Adrenal gland (tissue), 9 donors: ENCODE measurements at regions not wholly inside any gene's neighbourhood (a gene's known extent, or its start where the extent isn't known, plus 50 kb on each side); places are given as distances from the start of the nearest gene placed in this dataset.

Experiments used
- DNase-seq, 7 donors: peaks; one replicate each; pipeline ENCODE4 v3.0.0-alpha.2; 2019 to 2020
- H3K27ac ChIP-seq, 5 donors: fragments of 200-600 bp; sonication (generic) in 4 of 5; 1 replicate in 3 of 5; 2 replicates in 2 of 5; pipeline versions ENCODE4 v1.5.1 to v1.8.0; 2016 to 2020; ENCODE audit warnings: mild to moderate bottlenecking in 1 of 5
- H3K27me3 ChIP-seq: fragments of 200-600 bp; 2 replicates; pipeline ENCODE4 v1.8.0; 2021
- H3K36me3 ChIP-seq, 2 donors: fragments of 200-600 bp; replicated peaks in 1 of 2; 1 replicate in 1 of 2; 2 replicates in 1 of 2; pipeline versions ENCODE4 v1.5.1 to v1.8.0; 2018 to 2022
- H3K4me1 ChIP-seq, 2 donors: fragments of 200-600 bp; replicated peaks in 1 of 2; 1 replicate in 1 of 2; 2 replicates in 1 of 2; pipeline versions ENCODE4 v1.5.1 to v1.8.0; 2018 to 2021
- H3K4me3 ChIP-seq, 4 donors: fragments of 200-600 bp; sonication (generic) in 3 of 4; one replicate each; pipeline ENCODE4 v1.5.1; 2016 to 2018
- H3K9me3 ChIP-seq, 3 donors: fragments of 200-600 bp; sonication (generic) in 1 of 3; replicated peaks in 1 of 3; 1 replicate in 2 of 3; 2 replicates in 1 of 3; pipeline versions ENCODE4 v1.5.1 to v1.8.0; 2016 to 2021
- POLR2A ChIP-seq, 2 donors: fragments of 450-650 bp; IDR thresholded peaks; one replicate each; pipeline ENCODE4 v1.6.1; 2017; ENCODE audit warnings: antibody characterized with exemption in 2 of 2, mild to moderate bottlenecking in 2 of 2, moderate library complexity in 1 of 2
- WGBS, 4 donors: extraction: QIAGEN DNeasy Blood & Tissue Kit in 2 of 4; methylation state at CpG; one replicate each; pipeline versions ENCODE4 v1.1.5 to v1.1.7; 2013 to 2017; 5-methylcytosine and 5-hydroxymethylcytosine counted together
- intact Hi-C, 2 donors: fragments of 100-400 bp; cut with DNase I; formaldehyde crosslinking; loops; one replicate each; pipeline versions ENCODE4 v1.14.1 to v1.15.0; 2022 to 2023
- TF ChIP-seq, protein P1 (sequence below), 6 experiments: fragments of 450-650 bp in 4 of 6; fragments of 200-600 bp in 2 of 6; sonication (generic) in 1 of 6; IDR thresholded peaks; 1 replicate in 5 of 6; 2 replicates in 1 of 6; pipeline versions ENCODE4 v1.5.1 to v1.8.0; 2016 to 2021; ENCODE audit warnings: antibody characterized with exemption in 6 of 6, mild to moderate bottlenecking in 2 of 6, moderate library complexity in 1 of 6
- donor health status: healthy with polysubstance abuse.
- donor health status: Bipolar disorder and iron deficiency.
- donor health status: DM: yes; HTN: yes; CAD: no.
- donor health status: DM: no; HTN: no; CAD: no.
- donor health status: DM: no; HTN: no; CAD: no.

DNA sequence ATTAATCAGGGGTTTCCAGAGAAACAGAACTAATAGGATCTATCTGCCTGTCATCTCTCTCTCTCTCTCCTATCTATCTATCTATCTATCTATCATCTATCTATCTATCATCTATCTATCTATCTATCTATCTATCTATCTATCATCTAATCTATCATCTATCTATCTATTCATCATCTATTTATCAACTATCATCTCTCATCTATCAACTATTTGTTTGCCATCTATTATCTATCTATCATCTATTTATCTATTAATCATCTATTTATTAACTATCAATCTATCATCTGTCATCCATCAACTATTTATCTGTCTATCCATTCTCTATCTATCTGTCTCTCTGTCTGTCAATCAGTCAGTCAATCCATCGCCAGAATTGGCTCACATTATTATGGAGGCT is 70.0 kb upstream of the MRPS6 start:
- TF ChIP-seq, protein P1, sequence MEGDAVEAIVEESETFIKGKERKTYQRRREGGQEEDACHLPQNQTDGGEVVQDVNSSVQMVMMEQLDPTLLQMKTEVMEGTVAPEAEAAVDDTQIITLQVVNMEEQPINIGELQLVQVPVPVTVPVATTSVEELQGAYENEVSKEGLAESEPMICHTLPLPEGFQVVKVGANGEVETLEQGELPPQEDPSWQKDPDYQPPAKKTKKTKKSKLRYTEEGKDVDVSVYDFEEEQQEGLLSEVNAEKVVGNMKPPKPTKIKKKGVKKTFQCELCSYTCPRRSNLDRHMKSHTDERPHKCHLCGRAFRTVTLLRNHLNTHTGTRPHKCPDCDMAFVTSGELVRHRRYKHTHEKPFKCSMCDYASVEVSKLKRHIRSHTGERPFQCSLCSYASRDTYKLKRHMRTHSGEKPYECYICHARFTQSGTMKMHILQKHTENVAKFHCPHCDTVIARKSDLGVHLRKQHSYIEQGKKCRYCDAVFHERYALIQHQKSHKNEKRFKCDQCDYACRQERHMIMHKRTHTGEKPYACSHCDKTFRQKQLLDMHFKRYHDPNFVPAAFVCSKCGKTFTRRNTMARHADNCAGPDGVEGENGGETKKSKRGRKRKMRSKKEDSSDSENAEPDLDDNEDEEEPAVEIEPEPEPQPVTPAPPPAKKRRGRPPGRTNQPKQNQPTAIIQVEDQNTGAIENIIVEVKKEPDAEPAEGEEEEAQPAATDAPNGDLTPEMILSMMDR (IDR thresholded peaks at IDR 0.05), result no peak
- no peak for TF ChIP-seq POLR2A (IDR thresholded peaks at IDR 0.05)
- DNase-seq, result no peak
- H3K27ac ChIP-seq, result no peak overlapping the region
- no peaks in the 10 kb centered on the region for H3K27me3 ChIP-seq
- intact Hi-C loops, result no loop called here
- H3K4me1 ChIP-seq, result no peaks in the 10 kb centered on the region
- H3K9me3 ChIP-seq, result no peaks in the 10 kb centered on the region
- H3K4me3 ChIP-seq, result no peak overlapping the region
- 85 to 94% (median 92%) methylated on average over 1 of the region's 1 CpG for WGBS, 4 donors
- H3K36me3 ChIP-seq, result no peaks in the 10 kb centered on the region

DNA sequence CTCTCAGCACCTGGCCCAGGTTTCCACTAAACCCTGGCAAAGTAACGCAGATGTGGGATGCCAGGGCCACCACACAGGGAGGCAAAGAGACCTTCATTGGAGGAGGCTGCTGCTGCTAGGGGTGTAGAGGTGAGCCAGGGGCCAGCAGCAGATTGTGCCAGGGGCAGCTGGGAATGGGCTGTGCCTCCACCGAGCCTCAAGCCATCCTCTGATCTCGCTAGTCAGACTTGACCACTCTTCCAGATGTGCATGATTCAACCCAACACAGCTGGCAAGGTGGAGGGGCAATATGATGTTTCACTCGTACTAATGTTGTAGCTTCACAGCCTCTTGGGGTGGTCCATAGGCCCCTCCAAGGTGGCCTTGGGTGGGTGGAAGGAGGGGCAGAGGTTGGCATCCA is 73.0 kb upstream of the MRPS6 start:
- peaks cover 3% of the 10 kb centered on the region for H3K27me3 ChIP-seq
- peaks cover 0 to 7% (median 0%) of the 10 kb centered on the region in 3 donors for H3K9me3 ChIP-seq
- TF ChIP-seq, protein P1 (IDR thresholded peaks at IDR 0.05), result no peak
- TF ChIP-seq POLR2A (IDR thresholded peaks at IDR 0.05), result no peak
- H3K4me3 ChIP-seq, result no peak overlapping the region
- no peak for DNase-seq
- intact Hi-C loops, result no loop called here
- 85 to 95% (median 90%) methylated on average over 2 to 4 of the region's 4 CpGs for WGBS, 4 donors
- no peak overlapping the region for H3K27ac ChIP-seq
- H3K4me1 ChIP-seq, result no peaks in the 10 kb centered on the region
- no peaks in the 10 kb centered on the region for H3K36me3 ChIP-seq

DNA sequence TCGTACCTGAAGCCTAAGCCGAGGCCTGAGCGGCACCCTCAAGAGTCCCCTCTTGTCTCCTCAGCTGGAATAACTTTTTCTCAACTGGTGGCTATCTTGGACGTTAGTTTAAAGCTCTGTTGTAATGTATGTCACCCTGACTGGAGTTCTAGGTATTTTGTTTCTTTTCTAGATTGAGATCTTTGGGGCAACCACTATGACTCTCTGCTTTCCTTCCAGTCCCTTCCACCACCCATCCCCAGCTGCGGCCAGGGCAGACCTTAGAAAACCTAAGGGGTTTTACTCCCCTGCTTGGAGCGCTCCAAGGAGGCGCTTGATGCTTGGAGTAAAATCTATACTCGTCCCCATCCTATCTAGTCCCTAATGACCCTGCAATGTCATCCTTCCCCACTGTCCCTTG is 74.6 kb upstream of the MRPS6 start:
- Histone ChIP-seq H3K4me1 (no peaks in the 10 kb centered on the region), H3K4me3 (no peak overlapping the region), H3K36me3 (no peaks in the 10 kb centered on the region), H3K27me3 (peaks cover 3% of the 10 kb centered on the region), H3K9me3 (peaks cover 0 to 7% (median 0%) of the 10 kb centered on the region in 3 donors), H3K27ac (no peak overlapping the region)
- no peak for DNase-seq
- 89 to 93% (median 92%) methylated on average over 8 of the region's 8 CpGs for WGBS, 4 donors
- TF ChIP-seq, protein P1 (IDR thresholded peaks at IDR 0.05), result no peak
- TF ChIP-seq POLR2A (IDR thresholded peaks at IDR 0.05), result no peak
- intact Hi-C loops, result no loop called here

DNA sequence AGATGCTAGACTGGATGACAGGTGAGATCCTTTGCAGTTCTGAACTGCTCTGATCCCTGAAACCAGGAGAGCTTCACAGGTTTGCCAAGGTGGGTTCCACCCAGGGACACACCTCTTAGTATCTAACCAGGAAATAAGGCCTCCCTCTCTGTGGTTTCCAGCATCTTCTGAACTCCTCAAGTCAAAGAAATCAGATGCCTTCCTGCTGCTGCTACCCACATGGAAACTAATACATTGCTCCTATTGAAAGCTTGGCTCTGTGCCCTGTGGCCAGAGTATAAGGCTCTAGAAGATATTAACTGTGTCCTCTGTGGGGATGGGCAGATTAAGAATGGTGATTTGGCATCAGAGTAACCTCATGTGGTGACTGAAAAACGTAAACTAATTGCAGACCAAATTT is 75.0 kb upstream of the MRPS6 start:
- Histone ChIP-seq H3K4me3 (no peak overlapping the region), H3K4me1 (no peaks in the 10 kb centered on the region), H3K27me3 (peaks cover 3% of the 10 kb centered on the region), H3K27ac (no peak overlapping the region), H3K9me3 (peaks cover 0 to 7% (median 0%) of the 10 kb centered on the region in 3 donors), H3K36me3 (no peaks in the 10 kb centered on the region)
- no peak for TF ChIP-seq POLR2A (IDR thresholded peaks at IDR 0.05)
- TF ChIP-seq, protein P1 (IDR thresholded peaks at IDR 0.05), result no peak
- 75 to 92% (median 79%) methylated on average over 1 of the region's 1 CpG for WGBS, 4 donors
- intact Hi-C loops, result no loop called here
- DNase-seq, result no peak
